SK-N-MC (cell line): ENCODE measurements at regions not wholly inside any gene's neighbourhood (a gene's known extent, or its start where the extent isn't known, plus 50 kb on each side); places are given as distances from the start of the nearest gene placed in this dataset.
"Not testable (repeated sequence)": the region's sequence is repeated elsewhere in the genome, so short reads cannot be mapped to it uniquely, and the experiment has no call there.

ENCODE experiments used
- DNase-seq: peaks from one replicate; pipeline ENCODE4 v3.0.0-alpha.2; 2011; ENCODE audit warnings: low read depth, low spot score
- H3K27ac ChIP-seq: fragments of 200-600 bp; sonication (generic); 2 replicates; pipeline ENCODE4 v1.5.1; 2016; ENCODE audit warnings: mixed run types
- H3K36me3 ChIP-seq: fragments of 200-600 bp; sonication (generic); 2 replicates; pipeline ENCODE4 v1.6.1; 2017; ENCODE audit warnings: antibody characterized with exemption, low read length, mixed read lengths; ENCODE audit not compliant: insufficient read depth
- H3K4me3 ChIP-seq: fragments of 200-600 bp; sonication (generic); 2 replicates; pipeline ENCODE4 v1.5.1; 2016
- H3K9ac ChIP-seq: fragments of 200-600 bp; sonication (generic); 2 replicates; pipeline ENCODE4 v1.8.0; 2017; ENCODE audit warnings: mixed run types, mixed read lengths; ENCODE audit not compliant: insufficient read length
- H3K9me3 ChIP-seq: fragments of 200-600 bp; sonication (generic); 2 replicates; pipeline ENCODE4 v1.6.1; 2017; ENCODE audit warnings: low read depth, mild to moderate bottlenecking, antibody characterized with exemption, low read length, moderate library complexity, mixed read lengths
- EZH2 ChIP-seq: fragments of 200-600 bp; sonication (generic); IDR thresholded peaks from one replicate; pipeline ENCODE4 v1.6.1; 2017; ENCODE audit warnings: antibody characterized with exemption
- FOXP2 ChIP-seq: optimal IDR thresholded peaks from 2 replicates; pipeline ENCODE3; 2011; ENCODE audit warnings: mild to moderate bottlenecking, moderate library complexity; ENCODE audit not compliant: insufficient read depth; ENCODE audit errors: extremely low read length, control extremely low read depth
- POLR2AphosphoS5 ChIP-seq: IDR thresholded peaks from 2 replicates; pipeline ENCODE4 v1.6.1; 2012; ENCODE audit warnings: mild to moderate bottlenecking, low read depth, low read length, borderline replicate concordance

DNA sequence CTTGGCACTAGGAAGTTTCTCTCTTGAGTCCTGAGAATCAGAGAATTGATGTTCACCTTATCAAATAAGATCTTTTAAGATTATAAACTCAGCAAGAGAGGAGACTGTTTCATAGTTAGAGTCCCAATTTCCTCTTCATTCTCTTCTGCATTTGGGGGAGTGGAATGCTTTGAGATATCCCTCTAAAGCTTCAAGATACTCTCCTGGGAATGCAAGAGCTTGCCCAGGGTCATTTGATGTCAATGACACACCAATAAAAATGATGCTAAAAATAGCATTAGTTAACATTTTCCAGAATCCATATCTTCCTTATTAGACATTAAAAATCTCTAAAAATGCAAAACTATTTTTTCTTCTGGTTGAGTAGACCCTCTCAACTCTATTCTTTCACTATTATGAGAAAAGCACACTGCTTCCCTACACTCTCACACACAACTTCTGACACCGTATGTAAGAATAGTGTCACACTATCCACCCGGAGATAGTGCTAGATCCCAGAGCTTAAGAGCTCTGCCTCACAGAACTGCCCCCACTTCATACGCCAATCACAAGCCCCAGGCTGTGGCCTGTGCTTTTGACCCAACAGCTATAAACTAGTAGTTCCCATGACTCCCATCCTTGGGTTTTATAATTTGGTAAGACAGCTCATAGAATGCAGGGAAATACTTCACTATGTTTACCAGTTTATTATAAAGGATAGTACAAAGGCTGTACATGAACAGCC, 399.9 kb upstream of the RUNX1 start:
- Histone ChIP-seq H3K27ac (no peak overlapping the region), H3K9ac (no peak overlapping the region), H3K36me3 (no peaks in the 10 kb centered on the region), H3K9me3 (no peaks in the 10 kb centered on the region), H3K4me3 (no peak overlapping the region)
- no peak for DNase-seq
- TF ChIP-seq EZH2 (no peak), POLR2AphosphoS5 (no peak), FOXP2 (no peak)

DNA sequence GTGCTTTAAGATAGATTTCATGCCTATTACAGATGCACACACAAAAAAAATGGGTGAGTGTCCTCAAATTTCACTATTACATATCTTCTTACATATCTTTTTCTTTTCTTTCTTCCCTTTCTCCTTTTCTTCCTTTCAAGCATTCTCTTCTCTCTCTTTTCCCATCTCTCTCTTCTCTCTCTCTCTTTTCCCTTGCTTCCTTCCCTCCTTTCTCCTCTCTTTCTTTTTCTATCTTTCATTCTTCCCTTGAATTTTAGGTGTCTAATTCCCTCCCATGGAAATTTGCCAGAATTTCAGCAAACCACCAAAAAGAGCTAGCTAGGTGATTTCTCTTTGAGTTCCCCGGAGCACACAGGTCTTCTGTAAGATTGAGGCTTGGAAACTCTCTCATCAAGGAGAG, 395.3 kb upstream of the RUNX1 start:
- H3K27ac ChIP-seq, result no peak overlapping the region
- no peak overlapping the region for H3K4me3 ChIP-seq
- no peaks in the 10 kb centered on the region for H3K9me3 ChIP-seq
- H3K36me3 ChIP-seq, result no peaks in the 10 kb centered on the region
- no peak for DNase-seq
- no peak overlapping the region for H3K9ac ChIP-seq
- TF ChIP-seq EZH2 (no peak), POLR2AphosphoS5 (no peak), FOXP2 (no peak)

DNA sequence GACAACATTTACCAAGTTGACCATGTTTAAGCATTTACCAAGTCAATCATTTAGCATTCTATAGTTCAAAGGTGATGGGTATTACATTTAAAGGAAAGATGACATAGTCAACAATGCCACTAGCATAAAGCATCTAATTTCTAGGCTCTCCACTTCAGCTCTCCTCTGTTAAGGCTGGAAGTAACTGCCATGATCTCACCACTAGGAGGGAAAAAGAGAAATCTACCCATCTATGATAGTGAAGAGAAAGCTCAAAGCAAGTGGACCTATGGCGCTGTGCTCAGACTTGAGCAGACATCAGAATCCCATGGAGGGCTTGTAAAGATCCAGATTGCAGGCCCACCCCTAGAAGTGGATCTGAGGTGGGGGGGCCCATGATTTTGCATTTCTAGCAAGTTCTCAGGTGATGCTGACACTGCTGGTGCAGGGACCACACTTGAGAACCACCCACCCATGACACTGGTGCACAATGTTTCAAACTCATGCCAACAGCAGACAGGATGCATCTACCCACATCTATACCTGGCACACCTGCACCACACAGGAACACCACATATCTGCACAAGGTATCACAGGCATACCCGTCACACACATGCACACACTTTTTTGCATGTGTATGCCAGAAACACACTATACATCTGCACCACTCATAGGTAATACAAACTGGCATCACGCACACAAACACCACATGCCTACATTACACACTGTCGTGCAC, 392.9 kb upstream of the RUNX1 start:
- no peaks in the 10 kb centered on the region for H3K36me3 ChIP-seq
- H3K4me3 ChIP-seq, result no peak overlapping the region
- no peaks in the 10 kb centered on the region for H3K9me3 ChIP-seq
- H3K9ac ChIP-seq, result no peak overlapping the region
- no peak overlapping the region for H3K27ac ChIP-seq
- DNase-seq, result no peak
- TF ChIP-seq POLR2AphosphoS5 (no peak), EZH2 (no peak), FOXP2 (no peak)

DNA sequence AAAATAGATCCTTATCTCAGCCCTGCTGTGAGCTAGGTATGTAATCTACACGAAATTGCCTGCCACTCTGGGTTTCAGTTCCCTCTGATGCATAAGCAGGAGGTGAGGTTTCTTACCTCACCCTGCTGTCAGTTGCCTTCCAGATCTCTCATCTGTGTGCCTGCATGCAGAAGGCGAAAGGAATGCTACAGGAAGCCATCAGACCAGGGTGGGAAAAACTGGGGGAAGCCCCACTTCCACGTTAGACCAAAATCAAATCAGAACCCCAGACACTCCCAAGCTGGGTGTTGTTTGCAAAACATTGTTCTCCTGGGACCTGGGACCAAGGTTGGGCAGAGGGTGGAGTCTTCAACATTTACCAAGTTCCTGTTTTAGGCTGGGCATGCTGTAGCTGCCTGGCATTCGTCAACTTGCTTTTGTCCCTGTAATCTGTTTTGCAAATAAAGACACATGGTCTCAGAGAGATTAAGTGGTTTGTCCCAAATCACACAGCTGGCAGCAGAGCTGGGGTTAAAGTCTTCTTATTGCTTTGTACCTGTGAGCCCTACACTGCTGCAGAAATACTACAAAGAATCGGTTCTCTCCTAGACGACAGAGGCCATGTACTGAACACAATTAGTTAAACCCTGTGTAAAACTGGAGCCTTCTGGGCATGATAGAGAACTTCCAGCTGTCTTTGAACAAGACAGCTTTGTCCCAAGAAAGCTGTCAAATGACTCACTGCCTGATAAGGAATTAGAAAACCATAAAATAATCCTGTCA, 389.7 kb upstream of the RUNX1 start:
- H3K9ac ChIP-seq, result no peak overlapping the region
- no peaks in the 10 kb centered on the region for H3K36me3 ChIP-seq
- no peak overlapping the region for H3K4me3 ChIP-seq
- H3K9me3 ChIP-seq, result no peaks in the 10 kb centered on the region
- no peak for DNase-seq
- no peak overlapping the region for H3K27ac ChIP-seq
- TF ChIP-seq POLR2AphosphoS5 (no peak), FOXP2 (no peak), EZH2 (no peak)

DNA sequence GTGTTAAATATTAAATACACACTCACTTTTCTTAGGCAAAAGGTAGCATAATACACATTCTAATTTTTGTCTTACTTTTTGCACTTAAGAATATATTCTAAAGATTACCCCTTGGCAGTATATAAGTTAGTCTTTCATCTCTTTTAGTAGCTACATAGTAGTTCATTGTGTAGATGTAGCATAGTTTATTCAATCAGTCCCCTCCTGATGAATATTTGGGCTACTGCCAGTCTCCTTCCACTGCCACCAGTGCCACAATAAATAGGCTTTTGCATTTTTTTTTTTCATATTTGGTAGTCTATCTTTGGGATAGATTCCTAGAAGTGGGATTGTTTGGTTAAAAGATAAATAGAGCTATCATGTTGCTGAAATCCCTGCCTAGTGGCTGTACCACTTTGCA, 388.8 kb upstream of the RUNX1 start:
- no peak for TF ChIP-seq FOXP2
- H3K9me3 ChIP-seq, result no peaks in the 10 kb centered on the region
- no peaks in the 10 kb centered on the region for H3K36me3 ChIP-seq
- no peak overlapping the region for H3K4me3 ChIP-seq
- no peak overlapping the region for H3K9ac ChIP-seq
- no peak for DNase-seq
- H3K27ac ChIP-seq, result no peak overlapping the region

DNA sequence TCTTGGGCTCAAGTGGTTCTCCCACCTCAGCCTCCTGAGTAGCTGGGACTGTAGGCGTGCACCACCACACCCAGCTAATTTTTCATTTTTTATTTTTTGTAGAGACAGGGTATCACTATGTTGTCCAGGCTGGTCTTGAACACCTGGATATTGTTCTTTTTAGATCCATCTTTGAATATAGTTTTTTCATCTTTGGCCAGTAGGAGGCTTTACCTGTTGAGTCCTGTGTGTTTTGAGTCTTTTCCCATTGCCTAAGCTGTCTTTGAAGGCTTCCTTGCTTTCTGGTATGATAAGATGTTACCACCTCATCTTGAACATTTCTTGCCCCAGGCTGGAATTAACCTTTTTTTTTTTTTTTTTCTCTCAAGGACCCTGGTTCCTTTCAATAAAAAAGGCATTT, 387.8 kb upstream of the RUNX1 start:
- Histone ChIP-seq H3K9ac (no peak overlapping the region), H3K4me3 (no peak overlapping the region), H3K27ac (no peak overlapping the region), H3K9me3 (no peaks in the 10 kb centered on the region), H3K36me3 (no peaks in the 10 kb centered on the region)
- TF ChIP-seq EZH2 (no peak), FOXP2 (no peak), POLR2AphosphoS5 (no peak)
- DNase-seq, result no peak

DNA sequence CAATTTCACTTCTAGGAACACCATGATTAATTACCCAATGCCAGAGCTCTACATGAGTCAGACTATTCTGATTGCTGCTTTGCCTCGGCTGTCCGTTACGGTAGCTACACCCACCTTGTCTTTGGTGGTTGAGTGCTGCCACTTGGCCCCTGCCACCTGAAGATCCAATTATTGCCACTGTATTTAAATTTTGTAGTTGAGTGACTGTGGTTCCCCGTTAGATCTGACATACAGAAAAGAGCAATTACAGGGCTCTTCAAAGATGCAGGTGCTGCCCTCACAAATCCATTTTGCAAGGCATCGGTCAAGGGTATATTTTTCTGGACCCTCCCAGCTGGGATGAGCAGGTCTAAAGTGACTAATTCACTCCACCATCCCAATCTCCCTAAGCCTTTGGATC, 383.5 kb upstream of the RUNX1 start:
- H3K27ac ChIP-seq, H3K9ac ChIP-seq, DNase-seq, H3K9me3 ChIP-seq, H3K4me3 ChIP-seq, H3K36me3 ChIP-seq: not testable (repeated sequence)

DNA sequence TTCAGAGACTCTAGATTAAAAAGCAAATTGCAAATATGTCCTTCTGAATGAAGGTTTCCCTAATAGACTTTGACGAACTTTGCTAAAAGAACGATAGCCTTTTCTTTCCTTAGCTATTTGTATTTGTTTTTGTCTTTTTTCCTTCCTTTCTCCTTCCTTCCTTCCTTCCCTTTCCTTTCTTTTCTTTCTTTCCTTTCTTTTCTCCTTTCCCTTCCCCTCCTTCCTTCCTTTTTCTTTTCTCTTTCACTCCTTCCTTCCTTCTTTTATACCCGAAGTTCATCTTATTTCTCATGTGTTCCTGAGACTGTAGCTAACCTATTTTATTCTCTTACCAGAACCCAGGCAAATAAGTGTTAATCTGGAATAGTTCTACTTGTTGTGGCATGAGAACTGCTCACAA, 381.2 kb upstream of the RUNX1 start:
- H3K9ac ChIP-seq, result no peak overlapping the region
- TF ChIP-seq FOXP2 (no peak), EZH2 (no peak)
- no peak overlapping the region for H3K27ac ChIP-seq
- DNase-seq, result no peak
- H3K4me3 ChIP-seq, result no peak overlapping the region
- no peaks in the 10 kb centered on the region for H3K36me3 ChIP-seq
- H3K9me3 ChIP-seq, result no peaks in the 10 kb centered on the region
